ENCODE measurements at regions not wholly inside any gene's neighbourhood (a gene's known extent, or its start where the extent isn't known, plus 50 kb on each side); places are given as distances from the start of the nearest gene placed in this dataset.

- H3K4me3 ChIP-seq (ENCODE audit: low read depth, low read length): no peak overlapping the region
- no peak for TF ChIP-seq CTCF (IDR thresholded peaks at IDR 0.05; ENCODE audit: insufficient read depth, low read depth, low read length, missing control alignments)
- DNase-seq (ENCODE audit: low read depth): no peak
Observed at GRCh38 chr14:82725213-82725612, 1191.6 kb upstream of the SEL1L start.

- no peak for DNase-seq (ENCODE audit: low read depth)
- no peak for TF ChIP-seq CTCF (IDR thresholded peaks at IDR 0.05; ENCODE audit: insufficient read depth, low read depth, low read length, missing control alignments)
- no peak overlapping the region for H3K4me3 ChIP-seq (ENCODE audit: low read depth, low read length)
Observed at GRCh38 chr14:82731526-82731925, 1197.9 kb upstream of the SEL1L start.

- no peak for TF ChIP-seq CTCF (IDR thresholded peaks at IDR 0.05; ENCODE audit: insufficient read depth, low read depth, low read length, missing control alignments)
- H3K4me3 ChIP-seq (ENCODE audit: low read depth, low read length): no peak overlapping the region
- no peak for DNase-seq (ENCODE audit: low read depth)
Observed at GRCh38 chr14:82740547-82740946, 1206.9 kb upstream of the SEL1L start.

GRCh38 chr14:82755476-82755875 lies 1221.8 kb upstream of the SEL1L start:
- no peak for TF ChIP-seq CTCF (IDR thresholded peaks at IDR 0.05; ENCODE audit: insufficient read depth, low read depth, low read length, missing control alignments)
- no peak for DNase-seq (ENCODE audit: low read depth)
- no peak overlapping the region for H3K4me3 ChIP-seq (ENCODE audit: low read depth, low read length)

GRCh38 chr14:82755923-82756322 lies 1222.3 kb upstream of the SEL1L start:
- H3K4me3 ChIP-seq (ENCODE audit: low read depth, low read length): no peak overlapping the region
- no peak for DNase-seq (ENCODE audit: low read depth)
- no peak for TF ChIP-seq CTCF (IDR thresholded peaks at IDR 0.05; ENCODE audit: insufficient read depth, low read depth, low read length, missing control alignments)

- H3K4me3 ChIP-seq (ENCODE audit: low read depth, low read length): no peak overlapping the region
- DNase-seq (ENCODE audit: low read depth): no peak
- no peak for TF ChIP-seq CTCF (IDR thresholded peaks at IDR 0.05; ENCODE audit: insufficient read depth, low read depth, low read length, missing control alignments)
Observed at GRCh38 chr14:82757776-82758175, 1224.1 kb upstream of the SEL1L start.

GRCh38 chr14:82759656-82760055 lies 1226.0 kb upstream of the SEL1L start:
- no peak for DNase-seq (ENCODE audit: low read depth)
- H3K4me3 ChIP-seq (ENCODE audit: low read depth, low read length): no peak overlapping the region
- TF ChIP-seq CTCF (IDR thresholded peaks at IDR 0.05; ENCODE audit: insufficient read depth, low read depth, low read length, missing control alignments): no peak

All from GM12865 (cell line).